ENCODE measurements at regions not wholly inside any gene's neighbourhood (a gene's known extent, or its start where the extent isn't known, plus 50 kb on each side); places are given as distances from the start of the nearest gene placed in this dataset.

GRCh38 chrX:39452401-39452800 lies 645.4 kb downstream of the BCOR start:
- no peak for DNase-seq

GRCh38 chrX:39453889-39454621 lies 643.7 kb downstream of the BCOR start:
- no peak for DNase-seq

GRCh38 chrX:39456894-39457604 lies 640.7 kb downstream of the BCOR start:
- DNase-seq = no peak

GRCh38 chrX:39458779-39459178 lies 639.0 kb downstream of the BCOR start:
- no peak for DNase-seq

- DNase-seq = no peak
Measured at GRCh38 chrX:39459204-39459603, 638.6 kb downstream of the BCOR start.

- DNase-seq = no peak
Measured at GRCh38 chrX:39459952-39460351, 637.8 kb downstream of the BCOR start.

GRCh38 chrX:39460499-39460898 lies 637.3 kb downstream of the BCOR start:
- DNase-seq = no peak

GRCh38 chrX:39462835-39463234 lies 634.9 kb downstream of the BCOR start:
- no peak for DNase-seq

GRCh38 chrX:39464253-39464652 lies 633.5 kb downstream of the BCOR start:
- DNase-seq = no peak

GRCh38 chrX:39465467-39465866 lies 632.3 kb downstream of the BCOR start:
- no peak for DNase-seq

GRCh38 chrX:39465906-39466305 lies 631.9 kb downstream of the BCOR start:
- DNase-seq = no peak

- no peak for DNase-seq
Measured at GRCh38 chrX:39469126-39469525, 628.6 kb downstream of the BCOR start.

GRCh38 chrX:39470588-39471407 lies 627.0 kb downstream of the BCOR start:
- no peak for DNase-seq

GRCh38 chrX:39472161-39472560 lies 625.6 kb downstream of the BCOR start:
- DNase-seq = no peak

- DNase-seq = no peak
Measured at GRCh38 chrX:39473812-39474211, 623.9 kb downstream of the BCOR start.

- no peak for DNase-seq
Measured at GRCh38 chrX:39475372-39475771, 622.4 kb downstream of the BCOR start.

- DNase-seq = no peak
Measured at GRCh38 chrX:39476604-39477021, 621.1 kb downstream of the BCOR start.

GRCh38 chrX:39477031-39477761 lies 620.6 kb downstream of the BCOR start:
- peak; percentile 25 for DNase-seq

GRCh38 chrX:39477762-39478120 lies 620.0 kb downstream of the BCOR start:
- DNase-seq = peak; percentile 18

- DNase-seq = no peak
Measured at GRCh38 chrX:39479856-39480255, 617.9 kb downstream of the BCOR start.

- no peak for DNase-seq
Measured at GRCh38 chrX:39480963-39481362, 616.8 kb downstream of the BCOR start.

GRCh38 chrX:39481621-39482020 lies 616.1 kb downstream of the BCOR start:
- DNase-seq = no peak

Measured in activated CD4-positive, alpha-beta T cell treated with anti-CD3 and anti-CD28 coated beads for 48 hours (primary cell).